Stomach (tissue), 4 donors: ENCODE measurements at regions not wholly inside any gene's neighbourhood (a gene's known extent, or its start where the extent isn't known, plus 50 kb on each side); places are given as distances from the start of the nearest gene placed in this dataset.

ENCODE experiments used
- CTCF ChIP-seq, 7 experiments: fragments of 450-650 bp in 4 of 7; fragments of 200-600 bp in 3 of 7; sonication (generic) in 3 of 7; IDR thresholded peaks; one replicate each; pipeline ENCODE4 v1.5.1; 2016 to 2019; ENCODE audit warnings: antibody characterized with exemption in 7 of 7, control low read depth in 2 of 7, mild to moderate bottlenecking in 1 of 7
- EP300 ChIP-seq: sonication (generic); formaldehyde crosslinking; IDR thresholded peaks from one replicate; pipeline ENCODE4 v1.6.1; 2017; ENCODE audit warnings: antibody characterized with exemption
- POLR2A ChIP-seq, 4 donors: fragments of 450-650 bp; IDR thresholded peaks; one replicate each; pipeline ENCODE4 v1.6.1; 2016; ENCODE audit warnings: antibody characterized with exemption in 4 of 4, control low read depth in 2 of 4, mild to moderate bottlenecking in 1 of 4, moderate library complexity in 1 of 4
- POLR2AphosphoS5 ChIP-seq, 3 donors: sonication (generic); formaldehyde crosslinking; IDR thresholded peaks; one replicate each; pipeline ENCODE4 v1.6.1; 2016; ENCODE audit warnings: antibody characterized with exemption in 3 of 3

- TF ChIP-seq CTCF (IDR thresholded peaks at IDR 0.05) (no peak), POLR2A (IDR thresholded peaks at IDR 0.05) (no peak), EP300 (no peak), POLR2AphosphoS5 (IDR thresholded peaks at IDR 0.05) (no peak)
Measured at GRCh38 chr2:57947398-57947797, 99.2 kb upstream of the VRK2 start.
